BLaER1 treated with 17β-estradiol and CSF1 and Interleukin-3, amounts not matched to agents 10 nM and 100 nM (cell line): ENCODE measurements at regions not wholly inside any gene's neighbourhood (a gene's known extent, or its start where the extent isn't known, plus 50 kb on each side); places are given as distances from the start of the nearest gene placed in this dataset.

Experiments used
- H3K27ac ChIP-seq, 11 experiments: shearing (Covaris generic); formaldehyde crosslinking; 2 replicates each; pipeline ENCODE4 v1.8.1; 2022
- H3K27me3 ChIP-seq, 11 experiments: shearing (Covaris generic); formaldehyde crosslinking; 2 replicates each; pipeline ENCODE4 v1.8.1; 2022
- H3K36me3 ChIP-seq, 11 experiments: shearing (Covaris generic); formaldehyde crosslinking; 2 replicates each; pipeline ENCODE4 v1.8.1; 2022
- H3K4me1 ChIP-seq, 10 experiments: shearing (Covaris generic); formaldehyde crosslinking; 2 replicates each; pipeline ENCODE4 v1.8.1; 2022
- H3K4me2 ChIP-seq, 11 experiments: shearing (Covaris generic); formaldehyde crosslinking; 2 replicates each; pipeline ENCODE4 v1.8.1; 2022
- H3K4me3 ChIP-seq, 10 experiments: shearing (Covaris generic); formaldehyde crosslinking; 2 replicates each; pipeline ENCODE4 v1.8.1; 2022
- H3K9ac ChIP-seq, 11 experiments: shearing (Covaris generic); formaldehyde crosslinking; 2 replicates each; pipeline ENCODE4 v1.8.1; 2022
- H3K9me3 ChIP-seq, 11 experiments: shearing (Covaris generic); formaldehyde crosslinking; replicated peaks in 1 of 11; 2 replicates each; pipeline ENCODE4 v1.8.1; 2022
- H4K20me1 ChIP-seq, 11 experiments: shearing (Covaris generic); formaldehyde crosslinking; 2 replicates each; pipeline ENCODE4 v1.8.1; 2022
- Cebpa-rat ChIP-seq, 11 experiments: shearing (Covaris generic); IDR thresholded peaks; 2 replicates each; pipeline ENCODE4 v1.8.1; 2022

GRCh38 chr16:64869781-64870180 lies 252.1 kb downstream of the CDH11 start:
- Histone ChIP-seq H3K4me2 (no peak overlapping the region), H3K27ac (no peak overlapping the region)

DNA sequence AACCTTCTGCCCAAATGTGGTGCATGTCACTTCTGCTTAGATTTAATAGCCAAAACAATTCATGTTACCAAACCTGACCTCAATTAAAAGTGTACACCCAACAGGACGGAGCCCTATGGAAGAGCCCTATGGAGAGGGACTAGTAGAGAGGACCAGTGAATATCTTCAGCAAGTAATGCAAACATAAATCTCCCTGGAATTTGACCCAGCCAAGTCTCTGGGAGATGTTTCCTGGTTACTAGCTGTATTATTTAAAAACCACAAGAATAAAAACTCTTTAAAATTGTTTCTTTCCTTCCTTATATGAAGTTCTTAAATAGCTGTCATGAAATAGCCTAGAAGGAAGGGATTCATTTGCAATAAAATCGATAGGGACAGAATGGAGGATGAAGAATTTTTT lies 255.8 kb downstream of the CDH11 start:
- H3K9ac ChIP-seq: no peak overlapping the region
- no peak overlapping the region for H3K27ac ChIP-seq
- no peaks in the 10 kb centered on the region for H3K9me3 ChIP-seq
- no peaks in the 10 kb centered on the region for H4K20me1 ChIP-seq
- no peaks in the 10 kb centered on the region for H3K36me3 ChIP-seq
- no peak overlapping the region for H3K4me2 ChIP-seq
- no peaks in the 10 kb centered on the region for H3K27me3 ChIP-seq
- H3K4me1 ChIP-seq: no peaks in the 10 kb centered on the region
- no peak overlapping the region for H3K4me3 ChIP-seq
- TF ChIP-seq Cebpa-rat (IDR thresholded peaks at IDR 0.05): no peak

More at GRCh38 chr16:64869781-64870180, 252.1 kb downstream of the CDH11 start:
- no peak overlapping the region for H3K9ac ChIP-seq
- no peaks in the 10 kb centered on the region for H3K36me3 ChIP-seq
- H3K9me3 ChIP-seq: no peaks in the 10 kb centered on the region
- H3K4me3 ChIP-seq: no peak overlapping the region
- no peak for TF ChIP-seq Cebpa-rat (IDR thresholded peaks at IDR 0.05)
- H4K20me1 ChIP-seq: no peaks in the 10 kb centered on the region
- H3K27me3 ChIP-seq: no peaks in the 10 kb centered on the region
- no peaks in the 10 kb centered on the region for H3K4me1 ChIP-seq

DNA sequence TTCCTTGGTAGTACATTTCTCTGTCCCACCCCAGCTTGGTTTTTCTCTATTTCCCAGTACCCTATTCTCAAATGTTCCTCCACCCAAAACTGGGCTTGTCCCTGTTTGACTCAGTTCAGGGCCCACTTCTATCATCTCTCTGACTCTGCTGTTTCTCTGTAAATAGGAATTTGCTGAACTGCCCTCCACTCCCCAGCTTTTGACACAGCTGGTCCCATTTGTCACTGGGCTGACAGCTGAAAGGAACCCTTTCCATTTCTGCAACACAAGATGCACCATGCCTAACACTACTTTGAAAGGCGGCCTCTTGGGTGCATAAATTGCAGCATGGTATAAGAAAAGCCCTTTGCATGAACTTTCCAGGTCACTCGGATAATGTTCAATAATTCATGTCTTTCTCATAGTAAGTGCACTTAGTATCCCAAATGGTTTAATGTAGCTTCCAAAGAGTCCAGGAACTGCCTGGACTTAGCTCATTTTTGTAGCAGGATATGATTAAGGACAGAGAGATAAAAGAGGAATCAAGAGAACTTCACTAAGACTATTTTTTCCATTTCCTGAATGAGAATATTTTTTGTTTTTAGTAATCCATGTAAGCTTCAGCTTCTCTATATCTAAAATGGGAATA lies 256.7 kb downstream of the CDH11 start:
- TF ChIP-seq Cebpa-rat (IDR thresholded peaks at IDR 0.05): no peak
- no peak overlapping the region for H3K27ac ChIP-seq
- no peaks in the 10 kb centered on the region for H4K20me1 ChIP-seq
- H3K36me3 ChIP-seq: no peaks in the 10 kb centered on the region
- H3K9ac ChIP-seq: no peak overlapping the region
- no peaks in the 10 kb centered on the region for H3K4me1 ChIP-seq
- H3K9me3 ChIP-seq: no peaks in the 10 kb centered on the region
- no peaks in the 10 kb centered on the region for H3K27me3 ChIP-seq
- H3K4me2 ChIP-seq: no peak overlapping the region
- H3K4me3 ChIP-seq: no peak overlapping the region

DNA sequence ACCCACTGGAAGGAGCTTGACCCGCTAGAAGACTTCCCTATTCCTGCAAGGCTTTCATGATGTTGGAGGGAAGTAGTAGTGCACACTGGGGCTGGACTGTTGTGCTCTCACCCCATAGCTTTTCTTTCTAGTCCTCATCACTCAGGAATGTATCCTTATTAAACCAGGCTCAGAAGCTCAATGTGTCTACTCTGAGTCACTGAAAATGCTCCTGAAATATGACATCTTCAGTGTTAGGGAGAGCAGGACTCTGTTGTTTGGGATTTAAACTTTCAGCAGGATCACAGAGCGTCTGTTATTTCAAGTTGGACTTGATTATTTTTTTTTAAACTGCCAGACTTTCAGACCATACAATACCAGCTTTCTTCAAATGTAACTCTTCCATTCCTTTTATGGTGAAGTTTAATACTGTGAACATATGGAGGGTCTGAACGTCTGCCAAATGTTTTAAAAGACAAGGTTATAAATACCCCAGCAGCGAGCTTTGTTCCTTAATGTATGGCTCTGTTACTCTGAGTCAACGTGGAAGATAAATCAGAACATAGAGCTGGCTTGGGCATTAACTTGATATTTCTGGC lies 257.5 kb downstream of the CDH11 start:
- H3K4me3 ChIP-seq: no peak overlapping the region
- H3K27ac ChIP-seq: no peak overlapping the region
- H3K36me3 ChIP-seq: no peaks in the 10 kb centered on the region
- no peak overlapping the region for H3K9ac ChIP-seq
- H3K4me1 ChIP-seq: no peaks in the 10 kb centered on the region
- H3K4me2 ChIP-seq: no peak overlapping the region
- TF ChIP-seq Cebpa-rat (IDR thresholded peaks at IDR 0.05): no peak
- H3K27me3 ChIP-seq: no peaks in the 10 kb centered on the region
- no peaks in the 10 kb centered on the region for H3K9me3 ChIP-seq
- no peaks in the 10 kb centered on the region for H4K20me1 ChIP-seq

DNA sequence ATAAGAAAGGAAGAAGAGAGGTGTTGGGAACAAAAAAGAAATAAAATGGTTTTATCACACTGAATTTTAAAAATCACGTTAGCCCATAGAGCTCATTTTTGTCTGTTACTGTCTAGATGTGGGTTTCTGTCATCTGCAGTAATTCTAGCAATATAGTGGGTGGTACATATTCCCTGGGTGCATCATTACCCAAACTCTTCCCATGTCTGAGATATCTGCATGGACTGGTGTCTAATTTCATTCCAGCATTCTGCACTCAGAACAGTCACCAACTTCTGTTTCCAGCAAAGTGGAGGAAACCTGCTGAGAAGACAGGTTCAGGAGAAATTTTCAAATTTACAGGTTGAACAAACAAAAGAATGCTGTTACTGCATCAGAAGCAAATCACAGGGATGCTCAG lies 263.8 kb downstream of the CDH11 start:
- no peak overlapping the region for H3K4me2 ChIP-seq
- no peaks in the 10 kb centered on the region for H3K27me3 ChIP-seq
- H4K20me1 ChIP-seq: no peaks in the 10 kb centered on the region
- H3K36me3 ChIP-seq: no peaks in the 10 kb centered on the region
- no peak overlapping the region for H3K4me3 ChIP-seq
- no peaks in the 10 kb centered on the region for H3K4me1 ChIP-seq
- H3K9ac ChIP-seq: no peak overlapping the region
- TF ChIP-seq Cebpa-rat (IDR thresholded peaks at IDR 0.05): no peak
- H3K27ac ChIP-seq: no peak overlapping the region
- H3K9me3 ChIP-seq: no peaks in the 10 kb centered on the region

DNA sequence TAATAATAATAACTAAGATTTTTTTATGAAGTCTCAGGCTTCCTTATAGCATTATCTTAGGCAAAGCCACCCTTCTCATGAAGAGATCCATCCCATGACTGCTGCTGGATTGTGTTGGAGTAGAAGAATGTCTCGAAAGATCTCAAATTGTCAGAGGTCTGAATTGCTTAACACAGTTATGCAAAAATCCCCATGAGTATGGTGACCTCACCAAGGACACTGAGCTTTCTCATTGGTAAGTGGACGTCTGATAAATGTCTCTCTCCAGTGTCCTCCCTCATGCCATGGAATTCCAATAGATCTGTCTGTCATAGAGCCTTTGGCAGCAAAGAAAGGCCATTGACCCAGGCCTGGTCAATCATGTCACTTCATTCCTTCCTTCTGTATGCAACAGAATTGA lies 264.5 kb downstream of the CDH11 start:
- TF ChIP-seq Cebpa-rat (IDR thresholded peaks at IDR 0.05): no peak
- H3K27ac ChIP-seq: no peak overlapping the region
- H3K4me2 ChIP-seq: no peak overlapping the region
- H3K36me3 ChIP-seq: no peaks in the 10 kb centered on the region
- H3K9me3 ChIP-seq: no peaks in the 10 kb centered on the region
- no peaks in the 10 kb centered on the region for H3K27me3 ChIP-seq
- no peak overlapping the region for H3K4me3 ChIP-seq
- H3K4me1 ChIP-seq: no peaks in the 10 kb centered on the region
- H4K20me1 ChIP-seq: no peaks in the 10 kb centered on the region
- no peak overlapping the region for H3K9ac ChIP-seq

DNA sequence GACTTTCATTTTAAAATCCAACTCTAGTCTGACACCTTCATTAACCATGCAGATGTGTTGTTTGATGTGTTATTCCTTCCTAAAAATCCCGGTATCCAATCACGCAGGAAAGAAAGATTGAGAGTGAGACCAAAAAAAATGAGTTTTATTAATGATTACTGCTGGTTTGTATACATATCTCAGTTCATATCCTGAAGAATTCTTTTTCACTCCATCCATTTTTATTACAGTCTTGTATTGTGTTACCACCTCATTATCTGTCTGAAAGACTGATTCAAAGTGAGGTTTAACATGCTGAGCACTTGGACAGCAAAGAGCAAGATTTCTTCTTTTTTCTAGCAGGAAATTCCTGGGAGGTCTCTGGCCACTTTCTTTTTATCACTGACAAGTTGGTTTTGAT lies 268.3 kb downstream of the CDH11 start:
- Histone ChIP-seq H3K27ac (no peak overlapping the region), H3K27me3 (no peaks in the 10 kb centered on the region), H4K20me1 (no peaks in the 10 kb centered on the region), H3K4me1 (no peaks in the 10 kb centered on the region), H3K4me2 (no peak overlapping the region), H3K4me3 (no peak overlapping the region), H3K9me3 (no peaks in the 10 kb centered on the region), H3K9ac (no peak overlapping the region), H3K36me3 (no peaks in the 10 kb centered on the region)
- TF ChIP-seq Cebpa-rat (IDR thresholded peaks at IDR 0.05): no peak

GRCh38 chr16:64846966-64847365 lies 274.9 kb downstream of the CDH11 start:
- Histone ChIP-seq H3K27me3 (no peaks in the 10 kb centered on the region), H3K9me3 (peaks cover 0 to 12% (median 0%) of the 10 kb centered on the region in 11 experiments; a peak in 5 of 22 replicates), H3K4me2 (peak overlapping the region in 1 of 11 experiments; percentile 10; a peak in 1 of 22 replicates), H3K36me3 (no peaks in the 10 kb centered on the region), H3K27ac (no peak overlapping the region; a peak in 1 of 22 replicates), H3K4me1 (peaks cover 0 to 7% (median 0%) of the 10 kb centered on the region in 10 experiments; a peak in 2 of 20 replicates), H4K20me1 (no peaks in the 10 kb centered on the region), H3K9ac (no peak overlapping the region), H3K4me3 (no peak overlapping the region)
- TF ChIP-seq Cebpa-rat (IDR thresholded peaks at IDR 0.05): no peak

GRCh38 chr16:64845071-64845470 lies 276.8 kb downstream of the CDH11 start:
- no peaks in the 10 kb centered on the region for H4K20me1 ChIP-seq
- TF ChIP-seq Cebpa-rat (IDR thresholded peaks at IDR 0.05): no peak
- H3K27ac ChIP-seq: no peak overlapping the region
- no peaks in the 10 kb centered on the region for H3K27me3 ChIP-seq
- peaks cover 0 to 7% (median 0%) of the 10 kb centered on the region in 10 experiments; a peak in 2 of 20 replicates for H3K4me1 ChIP-seq
- H3K36me3 ChIP-seq: no peaks in the 10 kb centered on the region
- H3K4me2 ChIP-seq: no peak overlapping the region
- H3K9ac ChIP-seq: no peak overlapping the region
- H3K4me3 ChIP-seq: no peak overlapping the region
- H3K9me3 ChIP-seq: peaks cover 0 to 12% (median 0%) of the 10 kb centered on the region in 11 experiments; a peak in 5 of 22 replicates

DNA sequence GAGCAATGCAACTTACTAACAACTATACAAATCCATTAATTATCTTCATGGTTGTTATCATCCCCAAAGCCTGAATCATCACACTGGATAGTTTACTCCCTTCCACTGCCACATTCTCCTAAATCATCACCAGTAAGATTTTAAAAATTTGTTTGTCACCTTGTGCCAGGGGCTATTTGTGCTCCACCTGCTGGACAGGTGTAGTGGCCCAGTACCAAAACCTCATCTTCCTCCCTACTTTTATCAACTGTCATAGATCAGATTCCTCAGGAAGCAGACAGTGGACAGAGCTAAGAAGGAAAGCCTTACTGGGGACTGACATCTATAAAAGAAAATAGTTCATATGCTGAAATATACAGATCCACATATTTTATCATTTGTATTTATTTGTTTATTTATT lies 280.4 kb downstream of the CDH11 start:
- no peak overlapping the region for H3K9ac ChIP-seq
- H3K36me3 ChIP-seq: no peaks in the 10 kb centered on the region
- no peak overlapping the region for H3K27ac ChIP-seq
- H3K4me3 ChIP-seq: no peak overlapping the region
- peaks cover 0 to 4% (median 0%) of the 10 kb centered on the region in 11 experiments; a peak in 5 of 22 replicates for H3K9me3 ChIP-seq
- H3K27me3 ChIP-seq: no peaks in the 10 kb centered on the region
- H3K4me2 ChIP-seq: no peak overlapping the region
- no peaks in the 10 kb centered on the region for H4K20me1 ChIP-seq
- TF ChIP-seq Cebpa-rat (IDR thresholded peaks at IDR 0.05): no peak
- H3K4me1 ChIP-seq: no peaks in the 10 kb centered on the region
